ENCODE measurements at regions not wholly inside any gene's neighbourhood (a gene's known extent, or its start where the extent isn't known, plus 50 kb on each side); places are given as distances from the start of the nearest gene placed in this dataset.
"Not testable (repeated sequence)": the region's sequence is repeated elsewhere in the genome, so short reads cannot be mapped to it uniquely, and the experiment has no call there.

DNA sequence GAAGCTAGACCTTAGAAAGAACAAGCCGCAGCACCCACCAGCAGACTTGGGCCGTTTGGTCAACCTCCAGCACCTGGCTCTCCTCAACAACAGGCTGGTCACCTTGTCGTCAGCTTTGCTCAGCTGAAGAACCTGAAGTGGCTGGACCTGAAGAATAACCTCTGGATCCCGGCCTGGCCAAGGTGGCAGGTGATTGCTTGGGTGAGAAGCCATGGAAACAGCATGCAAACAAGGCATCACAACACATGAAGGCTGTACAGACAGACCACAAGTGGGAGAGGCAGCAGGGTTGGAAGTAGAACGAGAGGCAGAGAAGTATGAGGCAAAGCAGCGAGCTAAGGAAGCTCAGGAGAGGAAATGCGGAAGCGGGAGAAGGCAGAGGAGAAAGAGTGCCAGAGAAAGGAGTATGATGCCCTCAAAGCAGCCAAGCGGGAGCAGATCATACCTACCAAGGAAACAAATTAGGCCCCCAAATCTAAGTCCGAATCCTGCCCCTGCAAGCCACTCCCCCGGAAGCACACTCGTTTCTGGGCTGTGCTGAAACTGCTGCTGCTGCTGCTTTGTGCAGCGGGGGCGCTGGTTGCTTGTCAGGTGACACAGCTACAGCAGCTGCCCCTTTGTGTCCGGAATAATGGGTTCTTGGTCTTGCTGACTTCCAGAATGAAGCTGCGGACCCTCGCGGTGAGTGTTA lies 121.6 kb upstream of the LGSN start:
- DNase-seq, result peak; percentile 89

DNA sequence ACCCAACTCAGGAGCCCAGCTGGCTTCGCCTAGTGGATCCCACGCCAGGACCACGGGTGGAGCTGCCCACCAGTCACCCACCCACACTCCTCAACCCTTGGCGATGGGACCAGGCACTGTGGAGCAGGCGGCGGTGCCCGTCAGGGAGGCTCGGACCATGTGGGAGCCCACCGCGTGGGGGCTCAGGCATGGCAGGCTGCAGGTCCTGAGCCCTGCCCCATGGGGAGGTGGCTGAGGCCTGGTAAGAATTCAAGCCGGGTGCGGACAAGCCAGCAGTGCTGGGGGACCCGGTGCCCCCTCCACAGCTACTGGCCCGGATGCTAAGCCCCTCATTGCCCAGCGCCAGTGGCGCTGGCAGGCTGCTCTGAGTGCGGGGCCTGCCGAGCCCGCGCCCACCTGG lies 123.1 kb upstream of the LGSN start:
- DNase-seq, result no peak

DNA sequence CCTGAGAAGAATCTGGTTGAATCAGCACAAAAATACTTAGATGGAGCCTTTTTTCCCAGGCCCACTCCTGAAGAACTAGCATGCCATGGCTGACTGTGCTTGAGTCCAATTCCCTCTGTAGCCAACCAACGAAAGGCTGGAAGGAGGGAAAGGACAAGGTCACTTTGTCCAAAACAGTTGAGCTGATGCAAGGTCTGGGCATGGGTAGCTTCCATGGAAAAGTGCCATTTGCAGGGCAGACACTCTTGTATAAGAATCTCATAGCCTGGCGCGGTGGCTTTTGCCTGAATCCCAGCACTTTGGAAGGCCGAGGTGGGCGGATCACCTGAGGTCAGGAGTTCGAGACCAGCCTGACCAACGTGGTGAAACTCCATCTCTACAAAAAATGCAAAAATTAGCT lies 125.0 kb upstream of the LGSN start:
- no peak for DNase-seq

DNA sequence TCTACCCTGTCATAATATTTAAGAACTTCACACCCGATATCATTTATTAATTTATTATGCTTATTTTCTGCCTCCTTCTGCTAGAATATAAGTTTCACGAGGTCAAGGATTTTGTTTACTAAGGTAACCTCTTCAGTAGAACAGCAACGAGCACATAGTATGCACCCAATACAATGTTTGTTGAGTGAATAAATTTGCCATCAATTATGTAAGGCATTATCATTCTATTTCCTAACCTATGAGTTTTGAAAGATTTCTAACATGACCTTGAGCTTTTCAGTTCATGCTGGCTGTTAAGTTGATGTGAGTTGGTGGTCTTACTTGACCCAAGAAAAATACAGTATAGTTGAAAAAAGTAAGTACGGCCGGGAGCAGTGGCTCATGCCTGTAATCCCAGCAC lies 125.9 kb upstream of the LOC128125822 start:
- no peak for DNase-seq

DNA sequence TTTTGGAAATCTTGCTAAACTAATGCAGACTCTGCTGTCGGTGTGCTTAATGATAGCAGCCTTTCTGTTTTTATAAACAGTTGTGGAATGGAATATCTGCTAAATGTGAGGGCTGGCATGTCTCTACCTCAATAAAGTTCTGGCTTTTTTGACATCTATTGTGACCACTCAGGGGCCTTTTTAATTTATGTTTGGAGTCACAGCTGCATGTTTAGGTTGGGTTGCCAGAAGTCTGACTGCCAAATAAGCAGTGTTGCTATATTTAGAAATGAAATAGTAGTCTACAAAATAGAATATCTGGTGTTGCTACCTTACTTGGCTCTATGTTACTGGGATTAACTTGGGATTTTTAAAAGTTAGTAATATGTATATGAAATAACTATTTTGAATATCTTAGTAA lies 125.1 kb upstream of the LOC128125822 start:
- no peak for DNase-seq

DNA sequence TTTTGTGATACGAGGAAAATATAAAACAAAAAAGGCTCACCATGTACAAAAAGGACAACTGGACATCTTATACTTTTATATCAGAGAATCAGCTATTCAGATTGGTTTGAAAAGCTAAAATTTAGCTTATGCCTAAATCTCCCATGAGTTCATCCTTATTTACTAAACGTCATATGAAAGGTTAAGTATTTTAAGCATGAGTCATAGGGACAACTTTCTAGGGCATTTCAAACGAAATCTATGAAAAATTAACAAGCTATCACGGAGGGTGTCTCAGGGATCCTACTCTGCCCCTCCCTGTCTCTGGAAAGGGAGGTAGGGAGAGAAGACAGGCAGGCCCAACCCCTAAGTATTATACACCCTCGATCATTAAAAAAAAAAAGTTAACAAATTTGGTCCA lies 124.1 kb upstream of the LOC128125822 start:
- no peak for DNase-seq

DNA sequence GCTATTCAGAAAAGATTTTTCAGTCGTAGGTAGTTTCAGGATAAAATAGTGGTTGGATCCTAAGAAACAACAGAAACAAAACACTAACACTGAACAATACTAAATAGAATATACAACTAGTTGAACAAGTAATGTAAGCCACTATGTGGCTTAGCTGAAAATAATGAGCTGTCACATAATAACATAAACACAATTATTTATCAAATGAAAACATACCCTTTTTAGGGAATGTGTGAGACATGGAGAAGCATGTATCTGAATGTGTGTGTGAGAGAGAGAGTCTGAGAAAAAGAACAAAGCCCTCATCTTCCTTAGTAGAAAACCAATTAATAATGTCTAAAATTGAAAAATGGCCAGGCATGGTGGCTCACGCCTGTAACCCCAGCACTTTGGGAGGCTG lies 122.6 kb upstream of the LOC128125822 start:
- DNase-seq, result no peak

DNA sequence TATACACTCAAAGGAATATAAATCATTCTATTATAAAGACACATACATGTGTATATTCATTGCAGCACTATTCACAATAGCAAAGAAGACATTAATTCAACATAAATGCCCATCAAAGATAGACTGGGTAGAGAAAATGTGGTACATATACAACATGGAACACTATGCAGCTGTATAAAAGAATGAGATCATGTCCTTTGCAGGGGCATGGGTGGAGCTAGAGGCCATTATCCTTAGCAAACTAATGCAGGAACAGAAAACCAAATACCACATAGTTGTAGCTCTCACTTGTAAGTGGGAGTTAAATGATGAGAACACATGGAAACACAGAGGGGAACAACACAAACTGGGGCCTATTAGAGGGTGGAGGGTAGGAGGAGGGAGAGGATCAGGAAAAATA lies 121.0 kb upstream of the LOC128125822 start:
- DNase-seq, result no peak

DNA sequence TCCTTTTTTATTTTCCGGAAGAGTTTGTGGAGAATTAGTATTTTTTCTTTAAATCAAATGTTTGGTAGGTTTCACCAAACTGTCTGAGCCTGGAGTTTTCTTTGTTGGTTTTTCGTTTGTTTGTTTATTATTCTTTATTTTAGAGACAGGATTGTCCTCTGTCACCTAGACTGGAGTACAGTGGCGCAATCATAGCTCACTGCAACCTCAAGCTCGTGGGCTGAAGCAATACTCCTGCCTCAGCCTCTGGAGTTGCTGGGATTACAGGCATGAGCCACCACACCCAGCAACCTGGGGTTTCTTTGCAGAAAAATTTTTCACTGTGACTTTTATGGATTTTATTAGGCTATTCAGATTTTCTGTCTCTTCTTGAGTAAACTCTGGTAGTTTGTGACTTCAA lies 120.2 kb upstream of the LOC128125822 start:
- DNase-seq, result no peak

DNA sequence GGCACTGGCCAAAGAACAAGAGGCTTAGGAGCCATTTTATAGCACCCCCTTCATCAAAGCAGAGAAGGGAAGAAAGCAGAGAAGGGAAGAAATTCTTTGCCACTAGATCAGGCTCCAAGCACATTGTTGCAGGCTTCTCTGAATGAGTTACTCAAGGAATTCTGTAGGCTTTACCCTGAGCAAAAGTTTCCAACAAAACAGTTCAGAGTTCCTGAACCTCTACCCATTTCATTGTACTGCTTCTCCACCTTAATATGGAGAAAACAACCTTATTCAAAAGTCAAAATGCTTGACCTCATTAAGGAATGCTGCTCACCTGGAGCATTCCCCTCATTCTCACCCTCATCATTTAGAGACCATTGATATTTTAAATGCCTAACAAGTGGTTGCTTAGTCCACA lies 115.5 kb upstream of the LOC128125822 start:
- no peak for DNase-seq

DNA sequence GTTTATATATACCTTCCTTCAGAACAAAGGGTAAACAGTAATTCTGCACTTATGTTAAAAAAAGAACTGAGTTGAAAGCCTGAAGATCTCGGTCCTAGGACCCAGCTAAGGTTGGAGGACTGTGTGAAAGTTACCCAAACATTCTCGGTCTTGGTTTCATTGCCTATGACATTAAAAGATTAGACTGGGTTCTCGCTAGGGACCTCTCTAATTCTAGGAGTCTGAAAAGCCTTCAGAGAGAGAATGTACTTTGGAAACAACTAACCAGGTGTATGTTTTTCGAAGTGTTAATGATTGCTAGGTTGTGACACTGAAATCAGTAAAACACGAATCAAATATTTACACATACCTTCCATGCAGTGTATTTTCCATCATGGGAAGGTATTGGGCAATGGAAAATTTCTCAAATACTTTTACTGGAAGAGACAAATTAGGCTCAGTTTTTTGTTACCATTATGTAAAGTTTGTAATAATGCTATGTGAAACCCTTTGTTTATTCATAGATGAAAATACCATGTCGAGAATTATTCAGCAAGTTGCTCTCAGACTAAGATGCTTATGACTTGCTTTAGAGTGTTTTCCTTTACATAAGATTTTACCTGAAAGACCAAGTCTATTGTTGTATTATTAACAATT lies 113.7 kb upstream of the LOC128125822 start:
- DNase-seq, result no peak

DNA sequence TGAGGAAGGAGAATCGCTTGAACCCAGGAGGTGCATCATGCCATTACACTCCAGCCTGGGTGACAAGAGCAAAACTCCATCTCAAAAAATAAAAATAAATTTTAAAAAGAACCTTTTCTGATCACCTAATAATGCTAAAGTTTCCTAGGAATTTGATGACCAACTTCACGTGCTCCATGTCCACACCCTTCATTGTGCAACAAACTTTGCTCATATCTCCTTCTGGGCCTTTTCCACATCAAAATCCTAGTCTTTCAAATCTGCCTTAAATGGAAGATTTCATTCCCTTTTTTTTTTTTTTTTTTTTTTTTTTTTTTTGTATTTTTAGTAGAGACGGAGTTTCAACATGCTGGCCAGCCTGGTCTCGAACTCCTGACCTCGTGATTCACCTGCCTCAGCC lies 112.5 kb upstream of the LOC128125822 start:
- DNase-seq, result no peak

DNA sequence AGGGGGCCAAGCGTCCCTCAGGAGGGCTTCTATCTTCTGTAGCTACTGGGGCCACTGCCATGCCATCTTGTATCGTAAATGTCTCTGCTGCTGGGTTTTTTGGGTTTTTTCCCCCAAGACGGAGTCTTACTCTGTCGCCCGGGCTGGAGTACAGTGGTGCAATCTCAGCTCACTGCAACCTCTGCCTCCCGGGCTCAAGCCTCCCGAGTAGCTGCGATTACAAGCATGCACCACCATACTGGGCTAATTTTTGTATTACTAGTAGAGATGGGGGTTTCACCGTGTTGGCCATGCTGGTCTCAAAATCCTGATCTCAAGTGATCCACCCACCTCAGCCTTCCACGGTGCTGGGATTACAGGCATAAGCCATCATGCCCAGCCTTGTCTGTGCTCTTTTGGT lies 111.3 kb upstream of the LOC128125822 start:
- no peak for DNase-seq

DNA sequence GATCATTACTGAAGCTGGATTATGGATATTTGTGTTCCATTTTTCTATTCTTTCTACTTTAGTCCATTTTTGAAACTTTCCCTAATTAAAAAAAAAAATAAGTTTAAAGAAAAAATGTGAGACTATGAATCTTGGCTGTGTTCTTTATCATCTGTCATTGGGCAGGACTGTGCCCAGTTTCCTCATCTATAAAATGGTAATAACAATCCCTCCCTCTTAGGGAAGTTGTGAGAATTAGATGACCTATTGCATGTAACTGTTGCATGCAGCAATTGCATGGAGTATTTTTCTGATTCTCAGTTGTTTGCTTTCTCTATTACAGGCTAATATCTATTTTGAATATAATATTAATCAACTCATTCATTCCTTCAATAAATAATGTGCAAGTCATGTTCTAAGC lies 108.2 kb upstream of the LOC128125822 start:
- DNase-seq, result no peak

DNA sequence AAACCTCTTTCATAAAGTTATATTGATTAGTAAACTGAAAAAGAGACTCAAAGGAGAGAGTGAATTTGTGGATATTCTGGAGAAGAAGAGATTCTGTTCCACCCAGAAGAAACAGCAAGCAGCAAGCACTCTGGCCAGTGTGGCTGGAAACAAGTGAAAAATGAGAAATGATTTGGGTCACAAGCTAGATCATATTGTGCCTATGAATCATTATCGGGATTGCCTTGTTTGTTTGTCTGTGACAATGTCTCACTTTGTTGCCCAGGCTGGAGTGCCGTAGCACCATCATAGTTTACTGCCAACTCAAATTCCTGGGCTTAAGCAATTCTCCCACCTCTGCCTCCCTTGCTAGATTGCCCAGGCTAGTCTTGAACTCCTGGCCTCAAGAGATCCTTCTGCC lies 106.5 kb upstream of the LOC128125822 start:
- no peak for DNase-seq

DNA sequence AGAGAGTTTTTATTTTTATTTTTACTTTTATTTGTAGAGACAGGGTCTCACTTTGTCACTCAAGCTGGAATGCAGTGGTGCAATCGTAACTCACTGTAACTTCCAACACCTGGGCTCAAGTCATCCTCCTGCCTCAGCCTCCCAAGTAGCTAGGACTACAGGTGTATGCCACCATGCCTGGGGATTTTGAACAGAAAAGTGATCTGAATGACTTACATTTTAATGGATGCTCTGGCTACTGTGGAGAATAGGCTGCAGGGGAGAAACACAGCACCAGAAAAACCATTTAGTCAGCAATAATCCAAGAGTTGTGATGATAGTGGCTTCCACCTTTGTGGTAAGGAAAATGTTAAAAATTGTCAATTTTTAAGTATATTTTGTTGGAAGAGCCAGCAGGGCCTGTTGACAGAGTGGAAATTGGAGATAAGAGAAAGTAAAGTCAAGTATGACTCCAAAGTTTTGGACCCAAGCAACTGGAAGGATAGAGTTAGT lies 106.0 kb upstream of the LOC128125822 start:
- no peak for DNase-seq

DNA sequence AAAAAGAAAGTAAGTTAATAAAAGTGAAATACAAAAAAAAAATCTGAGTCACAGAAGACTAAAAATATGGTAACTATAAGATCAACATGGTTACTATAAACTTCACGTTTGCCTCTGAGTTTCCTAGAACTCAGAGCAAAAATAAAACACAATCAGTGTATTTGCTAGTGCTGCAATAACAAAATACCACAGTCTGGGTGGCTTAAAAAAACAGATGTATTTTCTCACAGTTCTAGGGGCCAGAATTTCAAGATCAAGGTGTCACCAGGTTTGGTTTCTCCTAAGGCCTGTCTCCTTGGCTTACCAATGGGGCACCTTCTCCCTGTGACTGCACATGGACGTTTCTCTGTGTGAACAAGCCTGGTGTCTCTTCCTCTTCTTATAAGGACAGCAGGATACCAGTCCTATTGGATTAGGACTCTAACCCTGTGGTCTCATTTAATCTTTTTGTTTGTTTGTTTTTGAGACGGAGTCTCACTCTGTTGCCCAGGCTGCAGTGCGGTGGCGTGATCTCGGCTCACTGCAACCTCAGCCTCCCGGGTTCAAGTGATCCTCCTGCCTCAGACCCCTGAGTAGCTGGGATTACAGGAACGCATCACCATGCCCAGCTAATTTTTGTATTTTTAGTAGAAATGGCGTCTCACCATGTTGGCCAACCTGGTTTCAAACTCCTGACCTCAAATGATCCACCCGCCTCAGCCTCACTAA lies 104.9 kb upstream of the LOC128125822 start:
- DNase-seq, result no peak

DNA sequence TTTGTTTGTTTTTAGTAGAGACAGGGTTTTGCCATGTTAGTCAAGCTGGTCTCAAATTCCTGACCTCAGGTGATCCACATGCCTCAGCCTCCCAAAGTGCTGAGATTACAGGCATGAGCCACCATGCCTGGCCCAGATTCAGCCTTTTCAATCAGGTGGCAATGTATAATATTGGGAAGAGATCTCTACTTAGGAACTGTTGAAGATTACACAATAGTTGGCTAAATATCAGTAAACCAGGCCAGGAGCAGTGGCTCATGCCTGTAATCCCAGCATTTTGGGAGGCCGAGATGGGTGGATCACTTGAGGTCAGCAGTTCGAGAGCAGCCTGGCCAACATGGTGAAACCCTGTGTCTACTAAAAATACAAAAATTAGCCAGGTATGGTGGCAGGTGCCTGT lies 101.1 kb upstream of the LOC128125822 start:
- DNase-seq, result not testable (repeated sequence)

DNA sequence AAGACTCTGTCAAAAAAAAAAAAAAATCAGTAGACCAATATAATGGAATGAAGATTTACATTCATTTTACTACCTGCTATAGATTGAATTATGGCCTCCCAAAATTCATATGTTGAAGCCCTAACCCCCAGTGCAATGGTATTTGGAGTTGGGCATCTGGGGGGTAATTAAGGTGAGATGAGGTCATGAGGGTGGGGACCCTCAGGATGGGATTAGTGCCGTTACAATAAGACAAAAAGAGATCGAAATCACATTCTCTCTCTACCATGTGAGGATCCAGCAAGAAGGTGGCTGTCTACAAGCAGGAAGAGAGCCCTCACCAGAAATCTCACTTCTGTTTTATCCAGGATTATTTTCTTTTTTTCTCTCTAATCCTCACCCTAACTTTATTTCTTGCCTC lies 100.6 kb upstream of the LOC128125822 start:
- DNase-seq, result no peak

DNA sequence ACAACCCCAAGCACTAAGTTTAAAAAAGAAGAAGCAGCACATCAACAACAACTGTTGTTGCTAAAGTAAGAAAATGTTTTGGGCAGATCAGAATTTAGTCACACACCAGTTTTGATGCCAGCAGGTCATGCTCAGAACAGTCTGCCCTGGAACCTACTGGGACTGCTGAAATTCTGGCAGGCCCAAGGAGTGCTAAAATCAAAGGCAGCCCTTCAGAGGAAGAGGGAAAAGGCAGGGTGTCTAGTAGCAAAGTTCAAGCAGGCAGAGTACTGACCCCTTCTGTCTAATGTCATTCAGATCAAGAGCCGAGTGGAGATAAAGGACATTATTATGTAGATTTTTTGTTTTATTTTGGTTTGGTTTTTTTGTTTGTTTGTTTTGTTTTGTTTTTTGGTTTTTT lies 96.6 kb upstream of the LOC128125822 start:
- no peak for DNase-seq

DNA sequence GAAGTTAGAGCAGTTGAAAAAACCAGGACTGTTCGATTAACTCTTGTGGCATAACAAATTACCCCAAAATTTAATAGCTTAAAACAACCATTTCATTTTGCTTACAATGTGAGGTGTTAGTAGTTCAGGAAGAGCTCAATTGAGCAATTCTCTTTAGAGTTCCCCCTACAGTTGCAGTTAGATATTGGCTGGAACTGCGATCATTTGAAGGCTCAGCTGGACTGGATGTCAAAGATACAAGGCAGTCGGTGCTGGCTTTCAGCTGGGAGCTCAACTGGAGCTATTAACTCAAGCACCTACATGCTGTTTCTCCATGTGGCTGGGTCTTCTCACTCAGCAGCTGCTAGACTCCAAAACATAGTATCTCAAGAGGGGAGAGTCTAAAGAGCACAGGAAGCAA lies 96.0 kb upstream of the LOC128125822 start:
- peak; percentile 2 for DNase-seq

DNA sequence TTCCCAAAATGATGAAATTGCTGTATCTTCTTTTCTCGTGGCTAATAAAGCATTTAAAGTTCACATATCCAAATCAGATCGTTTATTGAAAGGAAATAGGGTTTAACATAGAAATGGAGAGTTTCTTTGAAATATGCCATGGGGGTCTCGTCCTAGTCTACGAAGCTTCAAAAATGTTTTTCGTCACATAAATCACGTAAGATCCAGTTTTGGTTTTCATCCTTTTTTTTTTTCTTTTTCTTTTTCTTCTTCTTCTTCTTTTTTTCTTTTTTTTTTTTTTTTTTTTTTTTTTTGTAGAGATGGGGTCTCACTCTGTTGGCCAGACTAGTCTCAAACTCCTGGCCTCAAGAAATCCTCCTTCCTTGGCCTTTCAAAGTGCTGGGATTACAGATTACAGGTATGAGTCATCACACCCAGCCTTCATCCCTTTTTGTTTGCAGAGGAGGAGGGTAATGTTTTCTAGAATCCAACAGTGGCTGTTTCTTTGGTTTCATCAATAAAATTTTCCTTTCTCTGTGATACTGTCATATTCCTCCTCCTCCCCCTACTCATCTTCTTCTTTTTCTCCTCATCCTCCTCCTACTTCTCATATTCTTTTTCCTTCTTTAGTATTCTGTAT lies 94.7 kb upstream of the LOC128125822 start:
- no peak for DNase-seq

DNA sequence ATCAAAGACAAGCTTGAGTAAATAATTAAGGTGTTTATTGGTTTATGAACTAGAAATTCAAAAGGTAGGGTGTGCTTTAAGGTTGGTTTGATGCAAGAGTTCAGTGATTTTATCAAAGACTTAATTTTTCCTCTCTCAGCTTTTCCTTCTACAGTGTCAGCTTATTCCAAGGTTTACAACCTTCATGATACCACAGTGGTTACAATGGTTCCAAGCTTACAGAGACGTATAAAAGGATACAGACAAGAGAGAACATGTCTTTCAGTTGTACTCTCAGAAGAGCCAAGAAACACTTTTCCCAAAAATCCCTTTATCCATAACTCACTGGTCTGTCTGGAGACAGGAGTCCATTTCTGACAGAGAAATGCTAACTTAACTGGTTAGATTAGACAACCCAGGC lies 93.5 kb upstream of the LOC128125822 start:
- no peak for DNase-seq

DNA sequence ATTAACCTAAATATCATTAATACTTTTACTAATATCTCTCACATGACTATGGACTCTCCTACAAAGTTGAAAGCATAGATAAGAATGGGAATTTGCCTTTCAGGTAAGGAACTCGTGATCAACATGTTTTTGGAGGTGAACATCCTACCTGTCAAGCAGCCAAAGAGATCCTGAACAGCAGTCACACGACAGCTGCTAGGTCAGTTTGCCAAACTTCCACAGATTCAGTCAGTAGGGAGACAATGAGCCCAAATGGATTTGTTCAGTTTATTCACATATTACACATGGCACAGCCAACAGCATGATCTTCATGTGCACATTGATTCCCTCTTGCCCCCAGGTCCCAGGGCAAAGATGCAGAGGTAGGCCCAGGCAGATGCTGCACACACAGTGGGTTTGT lies 86.1 kb upstream of the LOC128125822 start:
- DNase-seq, result no peak
